C4-2B (cell line): ENCODE measurements at regions not wholly inside any gene's neighbourhood (a gene's known extent, or its start where the extent isn't known, plus 50 kb on each side); places are given as distances from the start of the nearest gene placed in this dataset.

ENCODE experiments used
- CTCF ChIP-seq: fragments of 450-650 bp; conservative IDR thresholded peaks from 2 replicates; pipeline ENCODE4 v1.5.1; 2017; ENCODE audit warnings: mild to moderate bottlenecking
- ZFX ChIP-seq: fragments of 450-650 bp; IDR thresholded peaks from 2 replicates; pipeline ENCODE4 v1.6.1; 2017

GRCh38 chr13:104593693-104594092 is 1527.5 kb upstream of the SLC10A2 start:
- TF ChIP-seq CTCF = no peak
- no peak for TF ChIP-seq ZFX
